K562 (cell line): ENCODE measurements at regions not wholly inside any gene's neighbourhood (a gene's known extent, or its start where the extent isn't known, plus 50 kb on each side); places are given as distances from the start of the nearest gene placed in this dataset.

ENCODE experiments used
- ATAC-seq: fragments of 200-7000 bp; cut with Tn5 transposase; 3 replicates; pipeline ENCODE4 v1.9.1; 2020; ENCODE audit warnings: moderate library complexity
- BruUV-seq: library from RNA; stranded (reverse); fragments of 400-500 nt; replicated peaks from 2 replicates; lab custom pipeline; 2021; lab: Mats Ljungman, UMichigan
- CTCF ChIA-PET: fragments of 300-600 bp; formaldehyde crosslinking; extraction: SDS; loops from one replicate; lab custom pipeline; 2021; ENCODE audit warnings: low intra/inter-chr PET ratio; lab: Yijun Ruan, JAX
- POLR2A ChIA-PET: fragments of 300-600, 350-650 bp; sonication (Branson Sonifier 250); formaldehyde crosslinking; extraction: SDS; loops from one replicate; lab custom pipeline; 2021; ENCODE audit warnings: antibody characterized with exemption, inconsistent platforms; lab: Yijun Ruan, JAX
- DNase-seq, 4 experiments: peaks; one replicate each; pipeline versions ENCODE4 v3.0.0 to v3.0.0-alpha.2; 2011 to 2018; ENCODE audit warnings: low spot score in 3 of 4, mixed read lengths in 3 of 4; ENCODE audit errors: extremely low read depth in 1 of 4
- FAIRE-seq: peaks from 2 replicates; lab custom pipeline; 2011; peaks lifted over from hg19 to GRCh38; lab: Jason Lieb, UNC
- H2AFZ ChIP-seq: 2 replicates; pipeline ENCODE4 v1.6.0; 2011; ENCODE audit warnings: low read depth, low read length, control low read depth, inconsistent platforms
- H3K27ac ChIP-seq: fragments of 200-600 bp; 3 replicates; pipeline ENCODE4 v1.8.0; 2011; ENCODE audit warnings: low read depth, mild to moderate bottlenecking, control low read depth, inconsistent platforms, low read length, moderate library complexity, mixed read lengths; ENCODE audit errors: extremely low read depth
- H3K27me3 ChIP-seq, 2 experiments: fragments of 300-600 bp in 1 of 2; 2 replicates in 1 of 2; 3 replicates in 1 of 2; pipeline versions ENCODE4 v1.6.0 to v1.8.0; 2011; ENCODE audit warnings: inconsistent platforms in 2 of 2, low read length in 2 of 2, mild to moderate bottlenecking in 1 of 2, mixed read lengths in 1 of 2, moderate library complexity in 1 of 2; ENCODE audit not compliant: control insufficient read depth in 2 of 2, insufficient read depth in 2 of 2
- H3K36me3 ChIP-seq: fragments of 300-600 bp; 3 replicates; pipeline ENCODE4 v1.8.0; 2011; ENCODE audit warnings: mild to moderate bottlenecking, low read length, inconsistent platforms; ENCODE audit not compliant: control insufficient read depth, insufficient read depth
- H3K4me1 ChIP-seq, 2 experiments: fragments of 200-600 bp in 1 of 2; replicated peaks in 1 of 2; 2 replicates in 1 of 2; 3 replicates in 1 of 2; pipeline versions ENCODE4 v1.5.1 to v1.8.0; 2011; ENCODE audit warnings: inconsistent platforms in 2 of 2, low read length in 2 of 2, mild to moderate bottlenecking in 1 of 2, mixed read lengths in 1 of 2, moderate library complexity in 1 of 2; ENCODE audit not compliant: control insufficient read depth in 2 of 2, insufficient read depth in 2 of 2
- H3K4me2 ChIP-seq: 2 replicates; pipeline ENCODE4 v1.6.1; 2011; ENCODE audit warnings: low read length, control low read depth, inconsistent platforms, mixed read lengths; ENCODE audit not compliant: insufficient read depth
- H3K4me3 ChIP-seq: fragments of 200-600 bp; sonication (generic), shearing (Covaris generic); 2 replicates; pipeline ENCODE4 v1.5.1; 2016; ENCODE audit warnings: control low read depth, inconsistent platforms
- H3K79me2 ChIP-seq: fragments of 200-600 bp; 3 replicates; pipeline ENCODE4 v1.8.0; 2011; ENCODE audit warnings: low read length, inconsistent platforms; ENCODE audit not compliant: control insufficient read depth, insufficient read depth
- H3K9ac ChIP-seq, 2 experiments: 2 replicates each; pipeline versions ENCODE4 v1.6.0 to v1.6.1; 2011; ENCODE audit warnings: low read depth in 2 of 2, low read length in 2 of 2, control low read depth in 1 of 2, inconsistent platforms in 1 of 2, mild to moderate bottlenecking in 1 of 2, mixed read lengths in 1 of 2; ENCODE audit not compliant: insufficient read depth in 1 of 2
- H3K9me1 ChIP-seq: one replicate; pipeline ENCODE4 v1.6.0; 2011; ENCODE audit warnings: inconsistent platforms, mild to moderate bottlenecking, low read length, moderate library complexity; ENCODE audit not compliant: control insufficient read depth, insufficient read depth
- H3K9me3 ChIP-seq: replicated peaks from 2 replicates; pipeline ENCODE4 v1.5.1; 2011; ENCODE audit warnings: low read depth, low read length, inconsistent platforms; ENCODE audit not compliant: control insufficient read depth, insufficient read depth
- H4K20me1 ChIP-seq: replicated peaks from 2 replicates; pipeline ENCODE4 v1.6.1; 2011; ENCODE audit warnings: low read length, inconsistent platforms, mixed read lengths; ENCODE audit not compliant: control insufficient read depth, insufficient read depth
- HNRNPK ChIP-seq: fragments of 200-400 bp; formaldehyde crosslinking; IDR thresholded peaks from one replicate; pipeline ENCODE4 v1.6.1; 2018; ENCODE audit warnings: mild to moderate bottlenecking, low read depth, low read length; ENCODE audit not compliant: poor library complexity, severe bottlenecking
- MIER1 ChIP-seq: fragments of 450-650 bp; IDR thresholded peaks from 2 replicates; pipeline ENCODE4 v1.6.1; 2016; ENCODE audit warnings: antibody characterized with exemption, mild to moderate bottlenecking, low read depth
- PTBP1 ChIP-seq: fragments of 200-400 bp; formaldehyde crosslinking; IDR thresholded peaks from 2 replicates; pipeline ENCODE4 v1.6.1; 2017; ENCODE audit warnings: low read depth, low read length
- SMARCB1 ChIP-seq: IDR thresholded peaks from 2 replicates; pipeline ENCODE4 v1.6.1; 2011; ENCODE audit warnings: improper control_type of control experiment, low read depth; ENCODE audit not compliant: insufficient read length
- TEAD4 ChIP-seq, 2 experiments: sonication (generic) in 1 of 2; formaldehyde crosslinking in 1 of 2; IDR thresholded peaks; 2 replicates each; pipeline versions ENCODE4 v1.6.1 to v1.8.0; 2012 to 2022; ENCODE audit warnings: borderline replicate concordance in 1 of 2, inconsistent platforms in 1 of 2, low read length in 1 of 2, mild to moderate bottlenecking in 1 of 2, missing genetic modification reagents in 1 of 2
- TFE3 ChIP-seq: fragments of 450-650 bp; formaldehyde crosslinking; IDR thresholded peaks from 2 replicates; pipeline ENCODE4 v1.4.0; 2020; ENCODE audit warnings: mild to moderate bottlenecking, mixed read lengths
- ZKSCAN8 ChIP-seq: fragments of 200-800 bp; sonication (Bioruptor generic); IDR thresholded peaks from 2 replicates; pipeline ENCODE4 v1.6.1; 2016; ENCODE audit warnings: missing genetic modification characterization, missing compliant biosample characterization
- WGBS: fragments of 100-300 bp; shearing (Covaris generic); methylation state at CpG from one replicate; pipeline ENCODE4 v1.1.6; 2016; ENCODE audit warnings: low coverage, mixed read lengths; ENCODE audit not compliant: insufficient coverage; ENCODE audit errors: missing lambda C conversion rate; 5-methylcytosine and 5-hydroxymethylcytosine counted together
- in situ Hi-C: fragments of 300-500 bp; cut with MboI; formaldehyde crosslinking; loops from 4 replicates; pipeline ENCODE4 v1.15.0; 2018; ENCODE audit warnings: inconsistent platforms, mixed read lengths
- intact Hi-C: fragments of 100-400 bp; cut with micrococcal nuclease; formaldehyde crosslinking; loops from 2 replicates; pipeline ENCODE4 v1.14.2; 2022
- TF ChIP-seq, protein P1 (sequence below), 2 experiments: IDR thresholded peaks in 1 of 2; conservative IDR thresholded peaks in 1 of 2; 2 replicates each; pipeline ENCODE4 v1.6.1; 2016; ENCODE audit warnings: low read depth in 2 of 2, mild to moderate bottlenecking in 1 of 2, missing compliant biosample characterization in 1 of 2, missing genetic modification characterization in 1 of 2, moderate library complexity in 1 of 2
- TF ChIP-seq, protein P2 (sequence below): IDR thresholded peaks from 2 replicates; pipeline ENCODE4 v1.6.1; 2011; ENCODE audit warnings: borderline replicate concordance, low read depth, mild to moderate bottlenecking, moderate library complexity, low read length; ENCODE audit not compliant: insufficient read depth, poor library complexity, severe bottlenecking
- TF ChIP-seq, protein P3 (sequence below): fragments of 450-650 bp; formaldehyde crosslinking; IDR thresholded peaks from 2 replicates; pipeline ENCODE4 v1.4.0; 2020; ENCODE audit warnings: mild to moderate bottlenecking, moderate library complexity
- TF ChIP-seq, protein P4 (sequence below), 3 experiments: fragments of 200-800 bp in 1 of 3; sonication (Bioruptor generic) in 1 of 3; sonication (generic) in 1 of 3; formaldehyde crosslinking in 1 of 3; IDR thresholded peaks; 2 replicates each; pipeline versions ENCODE4 v1.6.1 to v1.8.0; 2016 to 2022; ENCODE audit warnings: mild to moderate bottlenecking in 2 of 3, missing compliant biosample characterization in 2 of 3, missing genetic modification characterization in 2 of 3, missing genetic modification reagents in 1 of 3

- in situ Hi-C loops, result no loop called here
- POLR2A ChIA-PET, result interaction anchor here (0.7 to 1.5 kb wide), 3 partner anchors 10 to 215 kb away, joined by 3 to 5 read pairs (median 3); no protein-coding TSS in a partner anchor
- intact Hi-C loops, result loop anchor here (10.0 kb wide), 1 partner anchor 272 kb away; no protein-coding TSS in a partner anchor
- CTCF ChIA-PET, result no interaction called here
- Histone ChIP-seq H3K9ac (no peak overlapping the region), H3K36me3 (no peaks in the 10 kb centered on the region), H2AFZ (no peak overlapping the region), H3K27ac (no peak overlapping the region), H4K20me1 (no peaks in the 10 kb centered on the region), H3K4me3 (no peak overlapping the region), H3K79me2 (no peaks in the 10 kb centered on the region), H3K9me1 (no peaks in the 10 kb centered on the region), H3K9me3 (no peaks in the 10 kb centered on the region), H3K27me3 (no peaks in the 10 kb centered on the region; a peak in 1 of 5 replicates), H3K4me2 (no peak overlapping the region), H3K4me1 (no peaks in the 10 kb centered on the region)
- DNase-seq (peak in 1 of 4 experiments; percentile 24), ATAC-seq (no peak), FAIRE-seq (no peak)
- BruUV-seq, result no TSS peak
- 1% methylated on average over 5 of the region's 5 CpGs for WGBS
- TF ChIP-seq PTBP1 (no peak), SMARCB1 (no peak), ZKSCAN8 (no peak), TFE3 (CRISPR knock-in tag) (no peak), MIER1 (peak; percentile 89), TEAD4 (IDR thresholded peaks at IDR 0.05; ENCODE audit: low read length) (peak; percentile 39; the same call in 1 of the 2 replicates), TEAD4 (CRISPR knock-in tag; IDR thresholded peaks at IDR 0.05; ENCODE audit: borderline replicate concordance) (no peak), HNRNPK (no peak)
- TF ChIP-seq, protein P1, sequence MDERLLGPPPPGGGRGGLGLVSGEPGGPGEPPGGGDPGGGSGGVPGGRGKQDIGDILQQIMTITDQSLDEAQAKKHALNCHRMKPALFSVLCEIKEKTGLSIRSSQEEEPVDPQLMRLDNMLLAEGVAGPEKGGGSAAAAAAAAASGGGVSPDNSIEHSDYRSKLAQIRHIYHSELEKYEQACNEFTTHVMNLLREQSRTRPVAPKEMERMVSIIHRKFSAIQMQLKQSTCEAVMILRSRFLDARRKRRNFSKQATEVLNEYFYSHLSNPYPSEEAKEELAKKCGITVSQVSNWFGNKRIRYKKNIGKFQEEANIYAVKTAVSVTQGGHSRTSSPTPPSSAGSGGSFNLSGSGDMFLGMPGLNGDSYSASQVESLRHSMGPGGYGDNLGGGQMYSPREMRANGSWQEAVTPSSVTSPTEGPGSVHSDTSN (CRISPR knock-in tag; IDR thresholded peaks at IDR 0.05; ENCODE audit: low read depth), result no peak
- TF ChIP-seq, protein P1 (tag; conservative IDR thresholded peaks at IDR 0.05; ENCODE audit: low read depth), result no peak
- TF ChIP-seq, protein P2, sequence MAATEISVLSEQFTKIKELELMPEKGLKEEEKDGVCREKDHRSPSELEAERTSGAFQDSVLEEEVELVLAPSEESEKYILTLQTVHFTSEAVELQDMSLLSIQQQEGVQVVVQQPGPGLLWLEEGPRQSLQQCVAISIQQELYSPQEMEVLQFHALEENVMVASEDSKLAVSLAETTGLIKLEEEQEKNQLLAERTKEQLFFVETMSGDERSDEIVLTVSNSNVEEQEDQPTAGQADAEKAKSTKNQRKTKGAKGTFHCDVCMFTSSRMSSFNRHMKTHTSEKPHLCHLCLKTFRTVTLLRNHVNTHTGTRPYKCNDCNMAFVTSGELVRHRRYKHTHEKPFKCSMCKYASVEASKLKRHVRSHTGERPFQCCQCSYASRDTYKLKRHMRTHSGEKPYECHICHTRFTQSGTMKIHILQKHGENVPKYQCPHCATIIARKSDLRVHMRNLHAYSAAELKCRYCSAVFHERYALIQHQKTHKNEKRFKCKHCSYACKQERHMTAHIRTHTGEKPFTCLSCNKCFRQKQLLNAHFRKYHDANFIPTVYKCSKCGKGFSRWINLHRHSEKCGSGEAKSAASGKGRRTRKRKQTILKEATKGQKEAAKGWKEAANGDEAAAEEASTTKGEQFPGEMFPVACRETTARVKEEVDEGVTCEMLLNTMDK, result no peak
- TF ChIP-seq, protein P3, sequence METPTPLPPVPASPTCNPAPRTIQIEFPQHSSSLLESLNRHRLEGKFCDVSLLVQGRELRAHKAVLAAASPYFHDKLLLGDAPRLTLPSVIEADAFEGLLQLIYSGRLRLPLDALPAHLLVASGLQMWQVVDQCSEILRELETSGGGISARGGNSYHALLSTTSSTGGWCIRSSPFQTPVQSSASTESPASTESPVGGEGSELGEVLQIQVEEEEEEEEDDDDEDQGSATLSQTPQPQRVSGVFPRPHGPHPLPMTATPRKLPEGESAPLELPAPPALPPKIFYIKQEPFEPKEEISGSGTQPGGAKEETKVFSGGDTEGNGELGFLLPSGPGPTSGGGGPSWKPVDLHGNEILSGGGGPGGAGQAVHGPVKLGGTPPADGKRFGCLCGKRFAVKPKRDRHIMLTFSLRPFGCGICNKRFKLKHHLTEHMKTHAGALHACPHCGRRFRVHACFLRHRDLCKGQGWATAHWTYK, result no peak
- TF ChIP-seq, protein P4, sequence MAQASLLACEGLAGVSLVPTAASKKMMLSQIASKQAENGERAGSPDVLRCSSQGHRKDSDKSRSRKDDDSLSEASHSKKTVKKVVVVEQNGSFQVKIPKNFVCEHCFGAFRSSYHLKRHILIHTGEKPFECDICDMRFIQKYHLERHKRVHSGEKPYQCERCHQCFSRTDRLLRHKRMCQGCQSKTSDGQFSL (CRISPR knock-in tag; IDR thresholded peaks at IDR 0.05), result peak; percentile 93
- TF ChIP-seq, protein P4 (tag; IDR thresholded peaks at IDR 0.05), result peak in 1 of 2 experiments; percentile 92; a peak in 2 of 4 replicates
These were observed 75.7 kb downstream of the MED10 start for GRCh38 chr5:6302684-6303083.
